ENCODE measurements at regions not wholly inside any gene's neighbourhood (a gene's known extent, or its start where the extent isn't known, plus 50 kb on each side); places are given as distances from the start of the nearest gene placed in this dataset.

GRCh38 chr6:94349227-94349626, 929.9 kb upstream of the EPHA7 start:
- no peak overlapping the region for H3K4me3 ChIP-seq (ENCODE audit: low read depth, low read length)
- DNase-seq (ENCODE audit: low read depth) = no peak
- TF ChIP-seq CTCF (IDR thresholded peaks at IDR 0.05; ENCODE audit: low read depth, low read length, missing control alignments) = no peak

DNA sequence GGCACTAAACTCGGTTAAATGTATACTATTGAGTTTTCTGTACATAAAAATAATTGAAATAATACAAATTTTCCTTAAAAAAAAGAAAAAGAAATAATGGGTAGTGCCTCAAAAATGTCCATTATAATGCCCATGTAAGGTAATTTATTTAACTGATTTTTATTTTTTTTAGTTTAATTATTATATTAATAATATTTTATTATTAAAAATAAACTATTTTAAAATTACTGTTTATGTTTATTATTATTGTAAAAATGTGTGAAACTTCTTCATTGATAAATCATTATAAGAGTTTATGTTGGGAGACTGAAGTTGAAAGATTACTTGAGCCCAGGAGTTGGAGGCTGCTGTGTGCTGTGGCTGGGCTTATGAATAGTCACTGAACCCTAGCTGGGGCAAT, 925.5 kb upstream of the EPHA7 start:
- TF ChIP-seq CTCF (IDR thresholded peaks at IDR 0.05; ENCODE audit: low read depth, low read length, missing control alignments) = no peak
- DNase-seq (ENCODE audit: low read depth) = no peak
- H3K4me3 ChIP-seq (ENCODE audit: low read depth, low read length) = no peak overlapping the region

GRCh38 chr6:94341173-94341572, 921.8 kb upstream of the EPHA7 start:
- TF ChIP-seq CTCF (IDR thresholded peaks at IDR 0.05; ENCODE audit: low read depth, low read length, missing control alignments) = no peak
- DNase-seq (ENCODE audit: low read depth) = no peak
- no peak overlapping the region for H3K4me3 ChIP-seq (ENCODE audit: low read depth, low read length)

- no peak for DNase-seq (ENCODE audit: low read depth)
- no peak overlapping the region for H3K4me3 ChIP-seq (ENCODE audit: low read depth, low read length)
- TF ChIP-seq CTCF (IDR thresholded peaks at IDR 0.05; ENCODE audit: low read depth, low read length, missing control alignments) = peak; percentile 13
Measured at GRCh38 chr6:94323853-94324252, 904.5 kb upstream of the EPHA7 start.

GRCh38 chr6:94300424-94301144, 881.2 kb upstream of the EPHA7 start:
- DNase-seq (ENCODE audit: low read depth) = no peak
- no peak overlapping the region for H3K4me3 ChIP-seq (ENCODE audit: low read depth, low read length)

DNA sequence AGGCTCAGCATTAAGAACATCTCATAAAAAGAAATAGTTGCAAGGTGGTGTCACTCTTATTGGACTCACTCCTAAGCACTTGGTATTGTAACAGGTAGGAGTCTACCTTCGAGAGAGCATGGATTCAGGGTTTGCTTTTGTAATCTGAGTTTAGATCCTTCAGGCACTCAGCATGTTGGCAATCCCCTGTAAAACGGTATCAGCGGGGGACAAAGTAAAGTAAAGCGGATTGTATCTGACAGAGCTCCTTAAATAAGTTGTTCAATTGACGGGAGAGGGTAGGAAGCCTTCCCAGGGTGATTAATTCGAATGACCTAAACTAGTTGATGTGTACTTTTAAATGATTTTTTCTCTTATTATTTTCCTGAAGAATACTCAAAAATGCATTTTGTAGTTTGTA, 869.8 kb upstream of the EPHA7 start:
- no peak for TF ChIP-seq CTCF (IDR thresholded peaks at IDR 0.05; ENCODE audit: low read depth, low read length, missing control alignments)
- no peak for DNase-seq (ENCODE audit: low read depth)
- no peak overlapping the region for H3K4me3 ChIP-seq (ENCODE audit: low read depth, low read length)

More at GRCh38 chr6:94300424-94301144, 881.2 kb upstream of the EPHA7 start:
- no peak for TF ChIP-seq CTCF (IDR thresholded peaks at IDR 0.05; ENCODE audit: low read depth, low read length, missing control alignments)

- no peak overlapping the region for H3K4me3 ChIP-seq (ENCODE audit: low read depth, low read length)
- no peak for DNase-seq (ENCODE audit: low read depth)
- no peak for TF ChIP-seq CTCF (IDR thresholded peaks at IDR 0.05; ENCODE audit: low read depth, low read length, missing control alignments)
Measured at GRCh38 chr6:94278146-94278545, 858.8 kb upstream of the EPHA7 start.

All from GM12864 (cell line).